ENCODE measurements at regions not wholly inside any gene's neighbourhood (a gene's known extent, or its start where the extent isn't known, plus 50 kb on each side); places are given as distances from the start of the nearest gene placed in this dataset.

DNA sequence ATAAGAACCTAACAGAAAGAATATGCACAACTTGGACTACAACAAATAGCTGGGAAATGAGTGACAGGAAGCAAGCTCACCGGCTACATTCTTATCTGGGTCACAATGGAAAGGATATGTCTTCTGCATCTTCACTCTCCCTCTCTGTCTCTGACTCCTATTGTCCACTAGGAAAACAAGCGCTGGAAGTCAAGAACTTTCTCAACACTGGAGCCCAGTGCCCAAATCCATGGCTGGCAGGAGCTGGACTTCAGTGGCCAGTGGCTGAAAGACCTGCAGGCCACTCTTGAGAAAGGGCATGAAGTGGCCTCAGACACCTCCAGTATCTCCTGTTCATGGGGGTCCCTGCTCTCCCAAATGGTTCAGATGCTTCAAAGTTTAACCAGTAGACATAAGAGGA is 62.0 kb downstream of the FAM50B start:
- Histone ChIP-seq H3K9ac (ENCODE audit: low read length) (no peak overlapping the region), H3K27me3 (replicated peaks in 1 of 4; ENCODE audit: control extremely low read depth in 1 of 4, control insufficient read depth in 3 of 4, insufficient read depth in 4 of 4, low read length in 3 of 4) (peaks cover 0 to 14% (median 3%) of the 10 kb centered on the region in 4 experiments), H3K79me2 (ENCODE audit: control insufficient read depth, insufficient read depth, low read length) (no peaks in the 10 kb centered on the region), H3K4me3 (ENCODE audit: control extremely low read depth in 1 of 5, extremely low read depth in 1 of 5, insufficient read depth in 1 of 5, low read depth in 2 of 5, low read length in 4 of 5) (no peak overlapping the region), H3K4me1 (ENCODE audit: control insufficient read depth in 2 of 2, insufficient read depth in 2 of 2, low read length in 2 of 2) (no peaks in the 10 kb centered on the region), H3K27ac (ENCODE audit: low read length in 2 of 2) (no peak overlapping the region), H4K20me1 (ENCODE audit: control insufficient read depth, insufficient read depth, low read length, poor library complexity, severe bottlenecking) (no peaks in the 10 kb centered on the region), H3K36me3 (replicated peaks in 1 of 2; ENCODE audit: control extremely low read depth in 1 of 2, control insufficient read depth in 1 of 2, extremely low read depth in 1 of 2, insufficient read depth in 2 of 2, low read length in 1 of 2) (no peaks in the 10 kb centered on the region), H3K9me3 (ENCODE audit: control extremely low read depth in 1 of 3, control insufficient read depth in 2 of 3, insufficient read depth in 1 of 3, low read length in 2 of 3) (no peaks in the 10 kb centered on the region), H2AFZ (ENCODE audit: insufficient read depth, low read depth, low read length, poor library complexity, severe bottlenecking) (no peak overlapping the region), H3K4me2 (replicated peaks; ENCODE audit: low read depth, low read length, poor library complexity, severe bottlenecking) (no peak overlapping the region)
- H3K27ac Mint-ChIP-seq, result no peak overlapping the region
- WGBS (ENCODE audit: insufficient coverage), result 100% methylated on average over 2 of the region's 2 CpGs
- CTCF ChIA-PET, result no interaction called here
- H3K27me3 Mint-ChIP-seq, result peaks cover 29% of the 10 kb centered on the region
- no peaks in the 10 kb centered on the region for H3K4me1 Mint-ChIP-seq
- POLR2A ChIA-PET, result no interaction called here
- no peaks in the 10 kb centered on the region for H3K9me3 Mint-ChIP-seq (ENCODE audit: insufficient read depth)
- TF ChIP-seq EZH2 (IDR thresholded peaks at IDR 0.05; ENCODE audit: borderline replicate concordance, insufficient read depth, low read depth, low read length, poor library complexity, severe bottlenecking), result no peak
- TF ChIP-seq, protein P1, sequence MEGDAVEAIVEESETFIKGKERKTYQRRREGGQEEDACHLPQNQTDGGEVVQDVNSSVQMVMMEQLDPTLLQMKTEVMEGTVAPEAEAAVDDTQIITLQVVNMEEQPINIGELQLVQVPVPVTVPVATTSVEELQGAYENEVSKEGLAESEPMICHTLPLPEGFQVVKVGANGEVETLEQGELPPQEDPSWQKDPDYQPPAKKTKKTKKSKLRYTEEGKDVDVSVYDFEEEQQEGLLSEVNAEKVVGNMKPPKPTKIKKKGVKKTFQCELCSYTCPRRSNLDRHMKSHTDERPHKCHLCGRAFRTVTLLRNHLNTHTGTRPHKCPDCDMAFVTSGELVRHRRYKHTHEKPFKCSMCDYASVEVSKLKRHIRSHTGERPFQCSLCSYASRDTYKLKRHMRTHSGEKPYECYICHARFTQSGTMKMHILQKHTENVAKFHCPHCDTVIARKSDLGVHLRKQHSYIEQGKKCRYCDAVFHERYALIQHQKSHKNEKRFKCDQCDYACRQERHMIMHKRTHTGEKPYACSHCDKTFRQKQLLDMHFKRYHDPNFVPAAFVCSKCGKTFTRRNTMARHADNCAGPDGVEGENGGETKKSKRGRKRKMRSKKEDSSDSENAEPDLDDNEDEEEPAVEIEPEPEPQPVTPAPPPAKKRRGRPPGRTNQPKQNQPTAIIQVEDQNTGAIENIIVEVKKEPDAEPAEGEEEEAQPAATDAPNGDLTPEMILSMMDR (IDR thresholded peaks at IDR 0.05), result no peak
- DNase-seq, result no peak
- intact Hi-C loops (cut with micrococcal nuclease), result no loop called here
- H3K4me3 Mint-ChIP-seq, result no peak overlapping the region
- no peak for ATAC-seq (ENCODE audit: low read depth)

DNA sequence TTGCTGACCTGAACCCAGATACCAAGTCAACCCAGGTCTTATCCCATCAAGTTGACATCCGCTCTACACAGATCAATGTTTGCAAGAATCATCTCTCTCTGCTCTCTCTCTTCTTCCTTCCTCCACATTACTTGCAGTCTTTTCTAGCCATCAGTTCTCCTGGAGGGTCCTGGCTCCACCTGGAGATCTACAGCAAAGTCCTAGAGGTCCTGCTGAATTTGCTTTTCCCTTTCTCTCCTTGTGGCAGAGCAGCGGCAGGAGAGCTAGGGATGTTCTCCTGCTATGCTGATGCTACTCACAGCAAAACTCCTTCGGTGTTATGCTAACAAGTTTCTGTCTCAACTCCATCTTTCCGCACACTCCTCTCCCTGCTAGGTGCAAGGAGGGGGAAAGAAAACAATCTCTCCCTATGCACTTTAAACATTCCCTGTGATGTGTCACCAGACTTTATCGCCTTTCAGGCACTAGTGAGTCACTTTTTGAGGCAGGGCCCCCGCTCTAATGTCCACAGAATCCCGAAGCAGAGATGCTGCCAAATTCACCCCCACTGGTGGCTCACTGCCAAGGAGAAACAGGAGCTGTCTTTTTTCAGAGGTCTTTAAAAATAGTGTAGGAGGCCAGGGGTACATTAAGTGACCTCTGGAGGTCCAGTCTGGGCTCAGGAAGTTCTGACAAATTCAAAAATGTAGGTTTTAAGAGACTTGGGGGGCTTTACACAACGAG is 62.6 kb downstream of the FAM50B start:
- ChIA-PET CTCF (no interaction called here), POLR2A (no interaction called here)
- peaks cover 0 to 14% (median 3%) of the 10 kb centered on the region in 4 experiments for H3K27me3 ChIP-seq (replicated peaks in 1 of 4; ENCODE audit: control extremely low read depth in 1 of 4, control insufficient read depth in 3 of 4, insufficient read depth in 4 of 4, low read length in 3 of 4)
- Mint-ChIP-seq H3K27ac (no peak overlapping the region), H3K4me3 (no peak overlapping the region), H3K9me3 (ENCODE audit: insufficient read depth) (no peaks in the 10 kb centered on the region), H3K4me1 (no peaks in the 10 kb centered on the region), H3K27me3 (peaks cover 29% of the 10 kb centered on the region)
- no peak overlapping the region for H3K4me3 ChIP-seq (ENCODE audit: control extremely low read depth in 1 of 5, extremely low read depth in 1 of 5, insufficient read depth in 1 of 5, low read depth in 2 of 5, low read length in 4 of 5)
- H4K20me1 ChIP-seq (ENCODE audit: control insufficient read depth, insufficient read depth, low read length, poor library complexity, severe bottlenecking), result no peaks in the 10 kb centered on the region
- WGBS (ENCODE audit: insufficient coverage), result 96% methylated on average over 2 of the region's 8 CpGs
- no peaks in the 10 kb centered on the region for H3K4me1 ChIP-seq (ENCODE audit: control insufficient read depth in 2 of 2, insufficient read depth in 2 of 2, low read length in 2 of 2)
- no peak overlapping the region for H2AFZ ChIP-seq (ENCODE audit: insufficient read depth, low read depth, low read length, poor library complexity, severe bottlenecking)
- no peak overlapping the region for H3K4me2 ChIP-seq (replicated peaks; ENCODE audit: low read depth, low read length, poor library complexity, severe bottlenecking)
- no peaks in the 10 kb centered on the region for H3K79me2 ChIP-seq (ENCODE audit: control insufficient read depth, insufficient read depth, low read length)
- intact Hi-C loops (cut with micrococcal nuclease), result no loop called here
- H3K9me3 ChIP-seq (ENCODE audit: control extremely low read depth in 1 of 3, control insufficient read depth in 2 of 3, insufficient read depth in 1 of 3, low read length in 2 of 3), result no peaks in the 10 kb centered on the region
- no peak overlapping the region for H3K9ac ChIP-seq (ENCODE audit: low read length)
- TF ChIP-seq EZH2 (IDR thresholded peaks at IDR 0.05; ENCODE audit: borderline replicate concordance, insufficient read depth, low read depth, low read length, poor library complexity, severe bottlenecking), result no peak
- TF ChIP-seq, protein P1 (IDR thresholded peaks at IDR 0.05), result no peak
- DNase-seq, result no peak
- no peak for ATAC-seq (ENCODE audit: low read depth)
- no peaks in the 10 kb centered on the region for H3K36me3 ChIP-seq (replicated peaks in 1 of 2; ENCODE audit: control extremely low read depth in 1 of 2, control insufficient read depth in 1 of 2, extremely low read depth in 1 of 2, insufficient read depth in 2 of 2, low read length in 1 of 2)
- no peak overlapping the region for H3K27ac ChIP-seq (ENCODE audit: low read length in 2 of 2)

Measured in B cell (primary cell).